Keratinocyte (primary cell): ENCODE measurements at regions not wholly inside any gene's neighbourhood (a gene's known extent, or its start where the extent isn't known, plus 50 kb on each side); places are given as distances from the start of the nearest gene placed in this dataset.

Source experiments
- DNase-seq: peaks from one replicate; pipeline ENCODE4 v3.0.0-alpha.2; 2011; ENCODE audit warnings: low read depth, missing footprints, low spot score
- FAIRE-seq: peaks from 2 replicates; lab custom pipeline; 2011; peaks lifted over from hg19 to GRCh38; lab: Jason Lieb, UNC
- H2AFZ ChIP-seq: 2 replicates; pipeline ENCODE4 v1.6.0; 2012; ENCODE audit warnings: low read length, control low read depth, inconsistent platforms; ENCODE audit not compliant: control insufficient read depth
- H3K27ac ChIP-seq: 2 replicates; pipeline ENCODE4 v1.5.1; 2011; ENCODE audit warnings: low read length; ENCODE audit not compliant: control insufficient read depth, insufficient read depth
- H3K27me3 ChIP-seq: 3 replicates; pipeline ENCODE4 v1.6.0; 2011; ENCODE audit warnings: low read length; ENCODE audit not compliant: control insufficient read depth, insufficient read depth; ENCODE audit errors: extremely low read depth
- H3K36me3 ChIP-seq, 2 experiments: 2 replicates in 1 of 2; 3 replicates in 1 of 2; pipeline ENCODE4 v1.5.1; 2011; ENCODE audit warnings: low read length in 2 of 2, mild to moderate bottlenecking in 1 of 2; ENCODE audit not compliant: control insufficient read depth in 2 of 2, insufficient read depth in 2 of 2; ENCODE audit errors: extremely low read depth in 1 of 2
- H3K4me1 ChIP-seq: 3 replicates; pipeline ENCODE4 v1.5.1; 2011; ENCODE audit warnings: low read length; ENCODE audit not compliant: control insufficient read depth, insufficient read depth; ENCODE audit errors: extremely low read depth
- H3K4me2 ChIP-seq: 3 replicates; pipeline ENCODE4 v1.6.0; 2011; ENCODE audit warnings: low read depth, low read length; ENCODE audit not compliant: control insufficient read depth, insufficient read depth; ENCODE audit errors: extremely low read depth
- H3K4me3 ChIP-seq, 3 experiments: fragments of 200-600 bp in 1 of 3; sonication (generic) in 1 of 3; 2 replicates in 2 of 3; 3 replicates in 1 of 3; pipeline ENCODE4 v1.5.1; 2011 to 2016; ENCODE audit warnings: low read length in 3 of 3, mild to moderate bottlenecking in 3 of 3, control low read depth in 2 of 3, inconsistent platforms in 1 of 3, low read depth in 1 of 3, mixed read lengths in 1 of 3, mixed run types in 1 of 3, moderate library complexity in 1 of 3; ENCODE audit not compliant: control insufficient read depth in 2 of 3, insufficient read depth in 2 of 3; ENCODE audit errors: extremely low read depth in 1 of 3
- H3K79me2 ChIP-seq: 2 replicates; pipeline ENCODE4 v1.6.0; 2012; ENCODE audit warnings: low read length; ENCODE audit not compliant: control insufficient read depth, insufficient read depth
- H3K9ac ChIP-seq: 3 replicates; pipeline ENCODE4 v1.6.0; 2011; ENCODE audit warnings: low read length; ENCODE audit not compliant: control insufficient read depth, insufficient read depth; ENCODE audit errors: extremely low read depth
- H3K9me1 ChIP-seq: 3 replicates; pipeline ENCODE4 v1.6.0; 2011; ENCODE audit warnings: low read length; ENCODE audit not compliant: control insufficient read depth, insufficient read depth; ENCODE audit errors: extremely low read depth
- H3K9me3 ChIP-seq: 2 replicates; pipeline ENCODE4 v1.5.1; 2012; ENCODE audit warnings: low read depth, low read length; ENCODE audit not compliant: control insufficient read depth
- H4K20me1 ChIP-seq: 3 replicates; pipeline ENCODE4 v1.6.0; 2011; ENCODE audit warnings: low read length; ENCODE audit not compliant: control insufficient read depth, insufficient read depth; ENCODE audit errors: extremely low read depth
- CTCF ChIP-seq, 3 experiments: IDR thresholded peaks in 1 of 3; conservative IDR thresholded peaks in 1 of 3; optimal IDR thresholded peaks in 1 of 3; 2 replicates in 2 of 3; 3 replicates in 1 of 3; pipeline versions ENCODE3 to v1.5.1; 2011; ENCODE audit warnings: low read length in 3 of 3, mild to moderate bottlenecking in 3 of 3, moderate library complexity in 2 of 3, control low read depth in 1 of 3, inconsistent platforms in 1 of 3; ENCODE audit not compliant: insufficient read depth in 2 of 3; ENCODE audit errors: extremely low read depth in 1 of 3
- EZH2 ChIP-seq: IDR thresholded peaks from one replicate; pipeline ENCODE4 v1.6.1; 2012; ENCODE audit warnings: inconsistent platforms, mild to moderate bottlenecking, low read length, moderate library complexity
- dilution Hi-C: fragments of 300-500 bp; cut with MboI; formaldehyde crosslinking; loops from one replicate; pipeline ENCODE4 v1.7.0; 2020; ENCODE audit warnings: low sequenced_read_pairs; ENCODE audit not compliant: extremely low pct_ligation_motif_present

- no peaks in the 10 kb centered on the region for H3K27me3 ChIP-seq
- TF ChIP-seq EZH2: no peak
- no peak for TF ChIP-seq CTCF (optimal IDR thresholded peaks at IDR 0.05 in 1 of 3, IDR thresholded peaks at IDR 0.05 in 1 of 3, conservative IDR thresholded peaks at IDR 0.05 in 1 of 3; ENCODE audit: extremely low read depth in 1 of 3, insufficient read depth in 2 of 3, low read length in 3 of 3)
- dilution Hi-C loops: no loop called here
- no peaks in the 10 kb centered on the region for H3K9me3 ChIP-seq
- H3K4me3 ChIP-seq: no peak overlapping the region
- no peaks in the 10 kb centered on the region for H3K79me2 ChIP-seq
- H3K9ac ChIP-seq: no peak overlapping the region
- DNase-seq (no peak), FAIRE-seq (no peak)
- no peaks in the 10 kb centered on the region for H4K20me1 ChIP-seq
- H3K4me2 ChIP-seq: no peak overlapping the region
- no peaks in the 10 kb centered on the region for H3K9me1 ChIP-seq
- no peaks in the 10 kb centered on the region for H3K36me3 ChIP-seq
- H3K27ac ChIP-seq: no peak overlapping the region
- H2AFZ ChIP-seq: no peak overlapping the region
- H3K4me1 ChIP-seq: no peaks in the 10 kb centered on the region
Observed at GRCh38 chr16:66113223-66113622, 253.3 kb upstream of the CDH5 start.

- H3K27ac ChIP-seq: no peak overlapping the region
- H3K4me2 ChIP-seq: no peak overlapping the region
- no peak overlapping the region for H2AFZ ChIP-seq
- H3K9me3 ChIP-seq: no peaks in the 10 kb centered on the region
- no peak overlapping the region for H3K4me3 ChIP-seq
- dilution Hi-C loops: no loop called here
- no peaks in the 10 kb centered on the region for H3K4me1 ChIP-seq
- no peaks in the 10 kb centered on the region for H3K27me3 ChIP-seq
- DNase-seq (no peak), FAIRE-seq (no peak)
- no peaks in the 10 kb centered on the region for H4K20me1 ChIP-seq
- no peak for TF ChIP-seq EZH2
- no peak for TF ChIP-seq CTCF (optimal IDR thresholded peaks at IDR 0.05 in 1 of 3, IDR thresholded peaks at IDR 0.05 in 1 of 3, conservative IDR thresholded peaks at IDR 0.05 in 1 of 3; ENCODE audit: extremely low read depth in 1 of 3, insufficient read depth in 2 of 3, low read length in 3 of 3)
- no peaks in the 10 kb centered on the region for H3K79me2 ChIP-seq
- H3K36me3 ChIP-seq: no peaks in the 10 kb centered on the region
- no peaks in the 10 kb centered on the region for H3K9me1 ChIP-seq
- no peak overlapping the region for H3K9ac ChIP-seq
Observed at GRCh38 chr16:66109677-66110076, 256.8 kb upstream of the CDH5 start.
